ENCODE measurements at regions not wholly inside any gene's neighbourhood (a gene's known extent, or its start where the extent isn't known, plus 50 kb on each side); places are given as distances from the start of the nearest gene placed in this dataset.

DNA sequence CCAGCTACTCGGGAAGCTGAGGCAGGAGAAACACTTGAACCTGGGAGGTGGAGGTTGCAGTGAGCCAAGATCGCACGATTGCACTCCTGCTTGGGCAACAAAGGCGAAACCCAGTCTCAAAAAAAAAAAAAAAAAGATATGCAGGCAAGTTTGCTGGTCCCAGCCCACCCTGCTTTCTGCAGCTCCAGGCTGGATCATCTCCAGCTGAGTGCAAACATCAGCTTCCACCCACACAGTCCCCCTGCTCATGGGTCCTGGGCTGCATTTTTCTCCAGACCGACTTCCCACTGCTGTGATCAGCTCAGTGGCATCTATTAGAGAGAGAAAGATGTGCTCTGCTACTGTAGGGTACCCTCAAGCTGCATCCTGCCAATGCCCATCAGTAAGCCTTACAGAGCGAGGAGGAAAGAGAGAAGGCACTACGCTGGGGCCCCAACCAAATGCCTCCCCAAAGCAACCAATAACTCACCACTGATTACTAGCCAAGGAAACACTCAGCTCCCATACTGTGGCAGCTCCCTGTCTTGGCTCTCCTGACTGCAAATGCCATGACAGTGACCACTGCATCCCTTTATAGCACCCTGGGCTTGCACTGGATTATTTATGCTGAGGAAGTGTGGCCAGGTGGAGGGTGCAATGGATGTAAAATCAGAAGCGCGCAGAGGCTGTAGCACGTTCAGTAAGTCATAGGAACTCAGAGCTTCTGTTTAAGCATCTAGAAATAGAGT, 170.9 kb upstream of the ZNF507 start:
- no peak for ATAC-seq
- TF ChIP-seq ZNF70 (CRISPR knock-in tag; IDR thresholded peaks at IDR 0.05) (no peak), ARNTL (CRISPR knock-in tag; IDR thresholded peaks at IDR 0.05; ENCODE audit: borderline replicate concordance, low read depth) (no peak)
- TF ChIP-seq, protein P1, sequence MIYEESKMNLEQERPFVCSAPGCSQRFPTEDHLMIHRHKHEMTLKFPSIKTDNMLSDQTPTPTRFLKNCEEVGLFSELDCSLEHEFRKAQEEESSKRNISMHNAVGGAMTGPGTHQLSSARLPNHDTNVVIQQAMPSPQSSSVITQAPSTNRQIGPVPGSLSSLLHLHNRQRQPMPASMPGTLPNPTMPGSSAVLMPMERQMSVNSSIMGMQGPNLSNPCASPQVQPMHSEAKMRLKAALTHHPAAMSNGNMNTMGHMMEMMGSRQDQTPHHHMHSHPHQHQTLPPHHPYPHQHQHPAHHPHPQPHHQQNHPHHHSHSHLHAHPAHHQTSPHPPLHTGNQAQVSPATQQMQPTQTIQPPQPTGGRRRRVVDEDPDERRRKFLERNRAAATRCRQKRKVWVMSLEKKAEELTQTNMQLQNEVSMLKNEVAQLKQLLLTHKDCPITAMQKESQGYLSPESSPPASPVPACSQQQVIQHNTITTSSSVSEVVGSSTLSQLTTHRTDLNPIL (CRISPR knock-in tag; IDR thresholded peaks at IDR 0.05; ENCODE audit: low read depth): no peak
- TF ChIP-seq, protein P2, sequence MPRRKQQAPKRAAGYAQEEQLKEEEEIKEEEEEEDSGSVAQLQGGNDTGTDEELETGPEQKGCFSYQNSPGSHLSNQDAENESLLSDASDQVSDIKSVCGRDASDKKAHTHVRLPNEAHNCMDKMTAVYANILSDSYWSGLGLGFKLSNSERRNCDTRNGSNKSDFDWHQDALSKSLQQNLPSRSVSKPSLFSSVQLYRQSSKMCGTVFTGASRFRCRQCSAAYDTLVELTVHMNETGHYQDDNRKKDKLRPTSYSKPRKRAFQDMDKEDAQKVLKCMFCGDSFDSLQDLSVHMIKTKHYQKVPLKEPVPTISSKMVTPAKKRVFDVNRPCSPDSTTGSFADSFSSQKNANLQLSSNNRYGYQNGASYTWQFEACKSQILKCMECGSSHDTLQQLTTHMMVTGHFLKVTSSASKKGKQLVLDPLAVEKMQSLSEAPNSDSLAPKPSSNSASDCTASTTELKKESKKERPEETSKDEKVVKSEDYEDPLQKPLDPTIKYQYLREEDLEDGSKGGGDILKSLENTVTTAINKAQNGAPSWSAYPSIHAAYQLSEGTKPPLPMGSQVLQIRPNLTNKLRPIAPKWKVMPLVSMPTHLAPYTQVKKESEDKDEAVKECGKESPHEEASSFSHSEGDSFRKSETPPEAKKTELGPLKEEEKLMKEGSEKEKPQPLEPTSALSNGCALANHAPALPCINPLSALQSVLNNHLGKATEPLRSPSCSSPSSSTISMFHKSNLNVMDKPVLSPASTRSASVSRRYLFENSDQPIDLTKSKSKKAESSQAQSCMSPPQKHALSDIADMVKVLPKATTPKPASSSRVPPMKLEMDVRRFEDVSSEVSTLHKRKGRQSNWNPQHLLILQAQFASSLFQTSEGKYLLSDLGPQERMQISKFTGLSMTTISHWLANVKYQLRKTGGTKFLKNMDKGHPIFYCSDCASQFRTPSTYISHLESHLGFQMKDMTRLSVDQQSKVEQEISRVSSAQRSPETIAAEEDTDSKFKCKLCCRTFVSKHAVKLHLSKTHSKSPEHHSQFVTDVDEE (CRISPR knock-in tag; IDR thresholded peaks at IDR 0.05): no peak

DNA sequence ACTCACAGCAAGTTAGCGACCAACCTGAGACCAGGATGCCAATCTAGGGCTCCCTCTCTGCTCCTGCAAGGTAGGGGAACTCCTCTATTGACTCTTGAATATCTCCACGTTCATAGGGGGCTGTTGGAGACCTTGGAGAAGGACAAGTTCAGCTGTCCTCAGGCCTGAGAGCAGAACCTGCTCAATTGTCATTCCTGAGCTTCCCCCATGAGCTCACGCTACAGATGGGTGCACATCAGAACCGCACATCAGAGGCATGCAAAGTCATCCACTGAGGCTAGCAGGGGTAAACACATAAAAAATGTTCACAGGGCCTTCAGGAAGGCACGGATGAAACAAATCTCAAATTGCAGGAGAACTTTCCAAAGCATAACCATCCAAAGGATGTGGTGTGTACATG, 168.8 kb upstream of the ZNF507 start:
- no peak for ATAC-seq
- TF ChIP-seq, protein P3, sequence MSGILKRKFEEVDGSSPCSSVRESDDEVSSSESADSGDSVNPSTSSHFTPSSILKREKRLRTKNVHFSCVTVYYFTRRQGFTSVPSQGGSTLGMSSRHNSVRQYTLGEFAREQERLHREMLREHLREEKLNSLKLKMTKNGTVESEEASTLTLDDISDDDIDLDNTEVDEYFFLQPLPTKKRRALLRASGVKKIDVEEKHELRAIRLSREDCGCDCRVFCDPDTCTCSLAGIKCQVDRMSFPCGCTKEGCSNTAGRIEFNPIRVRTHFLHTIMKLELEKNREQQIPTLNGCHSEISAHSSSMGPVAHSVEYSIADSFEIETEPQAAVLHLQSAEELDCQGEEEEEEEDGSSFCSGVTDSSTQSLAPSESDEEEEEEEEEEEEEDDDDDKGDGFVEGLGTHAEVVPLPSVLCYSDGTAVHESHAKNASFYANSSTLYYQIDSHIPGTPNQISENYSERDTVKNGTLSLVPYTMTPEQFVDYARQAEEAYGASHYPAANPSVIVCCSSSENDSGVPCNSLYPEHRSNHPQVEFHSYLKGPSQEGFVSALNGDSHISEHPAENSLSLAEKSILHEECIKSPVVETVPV (CRISPR knock-in tag; IDR thresholded peaks at IDR 0.05): no peak
- no peak for TF ChIP-seq OSR1 (CRISPR knock-in tag; IDR thresholded peaks at IDR 0.05)
- no peak for TF ChIP-seq CSDC2 (CRISPR knock-in tag; IDR thresholded peaks at IDR 0.05)
- no peak for TF ChIP-seq ARNTL (CRISPR knock-in tag; IDR thresholded peaks at IDR 0.05; ENCODE audit: borderline replicate concordance, low read depth)
- no peak for TF ChIP-seq SNAI2 (CRISPR knock-in tag; IDR thresholded peaks at IDR 0.05)
- no peak for TF ChIP-seq ZFP30 (CRISPR knock-in tag; IDR thresholded peaks at IDR 0.05)
- TF ChIP-seq ZNF70 (CRISPR knock-in tag; IDR thresholded peaks at IDR 0.05): no peak
- no peak for TF ChIP-seq ZFP3 (CRISPR knock-in tag; IDR thresholded peaks at IDR 0.05)
- TF ChIP-seq, protein P4, sequence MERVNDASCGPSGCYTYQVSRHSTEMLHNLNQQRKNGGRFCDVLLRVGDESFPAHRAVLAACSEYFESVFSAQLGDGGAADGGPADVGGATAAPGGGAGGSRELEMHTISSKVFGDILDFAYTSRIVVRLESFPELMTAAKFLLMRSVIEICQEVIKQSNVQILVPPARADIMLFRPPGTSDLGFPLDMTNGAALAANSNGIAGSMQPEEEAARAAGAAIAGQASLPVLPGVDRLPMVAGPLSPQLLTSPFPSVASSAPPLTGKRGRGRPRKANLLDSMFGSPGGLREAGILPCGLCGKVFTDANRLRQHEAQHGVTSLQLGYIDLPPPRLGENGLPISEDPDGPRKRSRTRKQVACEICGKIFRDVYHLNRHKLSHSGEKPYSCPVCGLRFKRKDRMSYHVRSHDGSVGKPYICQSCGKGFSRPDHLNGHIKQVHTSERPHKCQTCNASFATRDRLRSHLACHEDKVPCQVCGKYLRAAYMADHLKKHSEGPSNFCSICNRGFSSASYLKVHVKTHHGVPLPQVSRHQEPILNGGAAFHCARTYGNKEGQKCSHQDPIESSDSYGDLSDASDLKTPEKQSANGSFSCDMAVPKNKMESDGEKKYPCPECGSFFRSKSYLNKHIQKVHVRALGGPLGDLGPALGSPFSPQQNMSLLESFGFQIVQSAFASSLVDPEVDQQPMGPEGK (CRISPR knock-in tag; IDR thresholded peaks at IDR 0.05; ENCODE audit: borderline replicate concordance): no peak
- TF ChIP-seq, protein P5, sequence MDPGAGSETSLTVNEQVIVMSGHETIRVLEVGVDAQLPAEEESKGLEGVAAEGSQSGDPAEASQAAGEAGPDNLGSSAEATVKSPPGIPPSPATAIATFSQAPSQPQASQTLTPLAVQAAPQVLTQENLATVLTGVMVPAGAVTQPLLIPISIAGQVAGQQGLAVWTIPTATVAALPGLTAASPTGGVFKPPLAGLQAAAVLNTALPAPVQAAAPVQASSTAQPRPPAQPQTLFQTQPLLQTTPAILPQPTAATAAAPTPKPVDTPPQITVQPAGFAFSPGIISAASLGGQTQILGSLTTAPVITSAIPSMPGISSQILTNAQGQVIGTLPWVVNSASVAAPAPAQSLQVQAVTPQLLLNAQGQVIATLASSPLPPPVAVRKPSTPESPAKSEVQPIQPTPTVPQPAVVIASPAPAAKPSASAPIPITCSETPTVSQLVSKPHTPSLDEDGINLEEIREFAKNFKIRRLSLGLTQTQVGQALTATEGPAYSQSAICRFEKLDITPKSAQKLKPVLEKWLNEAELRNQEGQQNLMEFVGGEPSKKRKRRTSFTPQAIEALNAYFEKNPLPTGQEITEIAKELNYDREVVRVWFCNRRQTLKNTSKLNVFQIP (CRISPR knock-in tag; IDR thresholded peaks at IDR 0.05; ENCODE audit: borderline replicate concordance, low read depth): no peak
- TF ChIP-seq ISL1 (CRISPR knock-in tag; IDR thresholded peaks at IDR 0.05): no peak
- no peak for TF ChIP-seq TCF4 (CRISPR knock-in tag; IDR thresholded peaks at IDR 0.05; ENCODE audit: borderline replicate concordance)
- TF ChIP-seq RARB (CRISPR knock-in tag; IDR thresholded peaks at IDR 0.05): no peak
- TF ChIP-seq, protein P2 (CRISPR knock-in tag; IDR thresholded peaks at IDR 0.05): no peak
- TF ChIP-seq ZC3H10 (CRISPR knock-in tag; IDR thresholded peaks at IDR 0.05): no peak
- no peak for TF ChIP-seq ESRRG (CRISPR knock-in tag; IDR thresholded peaks at IDR 0.05)
- TF ChIP-seq, protein P1 (CRISPR knock-in tag; IDR thresholded peaks at IDR 0.05; ENCODE audit: low read depth): no peak
- TF ChIP-seq ZNF8 (CRISPR knock-in tag; IDR thresholded peaks at IDR 0.05): no peak
- TF ChIP-seq PPARA (CRISPR knock-in tag; IDR thresholded peaks at IDR 0.05; ENCODE audit: borderline replicate concordance): no peak
- TF ChIP-seq GLIS3 (CRISPR knock-in tag; IDR thresholded peaks at IDR 0.05): no peak
